ENCODE measurements at regions not wholly inside any gene's neighbourhood (a gene's known extent, or its start where the extent isn't known, plus 50 kb on each side); places are given as distances from the start of the nearest gene placed in this dataset.

DNA sequence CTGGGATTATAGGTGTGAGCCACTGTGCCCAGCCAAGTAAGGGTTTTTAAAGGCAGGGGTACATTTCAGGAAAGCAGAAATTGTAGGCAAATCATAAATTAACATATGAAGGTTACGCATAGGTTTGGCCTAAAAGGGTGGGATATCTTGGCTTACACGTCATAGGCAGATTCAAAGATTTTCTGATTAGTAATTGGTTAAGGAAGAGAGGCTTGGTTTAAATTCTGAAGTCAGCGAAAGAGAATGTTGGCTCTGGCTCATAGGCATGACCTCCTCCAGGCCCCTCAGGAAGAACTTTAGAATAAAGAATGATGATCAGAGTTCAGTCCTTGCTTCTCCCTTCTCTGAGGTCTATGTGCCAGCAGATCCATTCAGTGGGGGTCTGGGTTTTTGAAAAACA, 124.8 kb upstream of the RBBP6 start:
- TF ChIP-seq, protein P1, sequence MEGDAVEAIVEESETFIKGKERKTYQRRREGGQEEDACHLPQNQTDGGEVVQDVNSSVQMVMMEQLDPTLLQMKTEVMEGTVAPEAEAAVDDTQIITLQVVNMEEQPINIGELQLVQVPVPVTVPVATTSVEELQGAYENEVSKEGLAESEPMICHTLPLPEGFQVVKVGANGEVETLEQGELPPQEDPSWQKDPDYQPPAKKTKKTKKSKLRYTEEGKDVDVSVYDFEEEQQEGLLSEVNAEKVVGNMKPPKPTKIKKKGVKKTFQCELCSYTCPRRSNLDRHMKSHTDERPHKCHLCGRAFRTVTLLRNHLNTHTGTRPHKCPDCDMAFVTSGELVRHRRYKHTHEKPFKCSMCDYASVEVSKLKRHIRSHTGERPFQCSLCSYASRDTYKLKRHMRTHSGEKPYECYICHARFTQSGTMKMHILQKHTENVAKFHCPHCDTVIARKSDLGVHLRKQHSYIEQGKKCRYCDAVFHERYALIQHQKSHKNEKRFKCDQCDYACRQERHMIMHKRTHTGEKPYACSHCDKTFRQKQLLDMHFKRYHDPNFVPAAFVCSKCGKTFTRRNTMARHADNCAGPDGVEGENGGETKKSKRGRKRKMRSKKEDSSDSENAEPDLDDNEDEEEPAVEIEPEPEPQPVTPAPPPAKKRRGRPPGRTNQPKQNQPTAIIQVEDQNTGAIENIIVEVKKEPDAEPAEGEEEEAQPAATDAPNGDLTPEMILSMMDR (IDR thresholded peaks at IDR 0.05; ENCODE audit: insufficient read depth, missing control alignments), result no peak
- no peak for FAIRE-seq
- no peak for DNase-seq (ENCODE audit: insufficient read length, low spot score)

DNA sequence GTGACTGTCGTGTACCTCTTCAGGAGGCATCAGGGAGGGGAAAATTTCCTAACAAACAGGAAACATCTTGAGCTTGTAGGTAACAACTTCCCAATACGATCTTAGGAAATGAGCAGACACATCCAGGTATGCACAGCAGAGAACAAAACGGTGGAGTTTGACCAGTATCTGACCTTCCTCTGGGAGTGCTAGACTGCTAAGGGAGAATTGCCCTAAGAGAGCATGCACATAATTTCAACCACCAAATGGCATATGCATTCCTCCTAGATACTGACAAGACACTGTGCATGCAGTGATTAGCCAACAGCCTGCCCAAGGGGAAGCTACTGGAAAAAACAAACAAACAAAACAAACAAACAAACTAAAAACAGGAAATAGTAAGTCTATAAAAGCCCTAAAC, 120.6 kb upstream of the RBBP6 start:
- no peak for FAIRE-seq
- TF ChIP-seq, protein P1 (IDR thresholded peaks at IDR 0.05; ENCODE audit: insufficient read depth, missing control alignments), result no peak
- DNase-seq (ENCODE audit: insufficient read length, low spot score), result no peak

DNA sequence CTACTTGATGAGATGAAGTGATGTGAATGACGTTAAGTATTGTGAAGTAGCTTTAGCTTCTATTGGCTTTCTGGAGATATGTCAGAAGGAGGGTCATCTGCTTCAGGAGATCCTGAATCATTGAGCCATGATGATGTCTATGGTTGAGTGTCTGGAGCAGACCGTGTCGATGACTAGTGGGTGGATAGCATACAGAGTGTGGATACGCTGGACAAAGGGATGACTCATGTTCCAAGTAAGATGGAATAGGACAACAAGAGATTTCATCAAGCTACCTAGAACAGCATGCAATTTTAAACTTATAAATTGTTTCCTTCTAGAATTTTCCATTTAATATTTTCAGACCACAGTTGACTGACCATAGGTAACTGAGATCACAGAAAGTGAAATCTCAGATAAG, 116.1 kb upstream of the RBBP6 start:
- TF ChIP-seq, protein P1 (IDR thresholded peaks at IDR 0.05; ENCODE audit: insufficient read depth, missing control alignments), result no peak
- DNase-seq (ENCODE audit: insufficient read length, low spot score), result no peak
- FAIRE-seq, result no peak

DNA sequence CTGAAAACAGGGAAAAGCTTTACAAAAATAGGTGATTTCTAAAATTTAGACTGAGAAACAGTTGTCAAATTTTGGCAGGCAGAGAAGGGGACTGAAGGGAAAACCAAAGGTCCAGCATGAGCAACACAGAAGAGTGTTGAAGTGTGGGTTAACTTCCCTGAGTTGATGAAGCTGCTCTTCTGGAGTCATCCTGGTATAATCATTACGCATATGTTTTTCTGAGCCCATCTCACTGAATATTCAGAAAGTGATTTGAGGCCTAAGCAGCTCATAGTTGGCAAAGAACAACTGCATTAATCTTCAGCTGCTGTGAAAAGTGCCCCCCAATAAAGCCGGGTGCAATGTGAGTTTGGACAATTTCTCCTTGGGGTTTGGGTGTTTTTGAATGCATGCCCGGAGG, 115.0 kb upstream of the RBBP6 start:
- DNase-seq (ENCODE audit: insufficient read length, low spot score) (no peak), FAIRE-seq (no peak)
- TF ChIP-seq, protein P1 (IDR thresholded peaks at IDR 0.05; ENCODE audit: insufficient read depth, missing control alignments), result no peak

DNA sequence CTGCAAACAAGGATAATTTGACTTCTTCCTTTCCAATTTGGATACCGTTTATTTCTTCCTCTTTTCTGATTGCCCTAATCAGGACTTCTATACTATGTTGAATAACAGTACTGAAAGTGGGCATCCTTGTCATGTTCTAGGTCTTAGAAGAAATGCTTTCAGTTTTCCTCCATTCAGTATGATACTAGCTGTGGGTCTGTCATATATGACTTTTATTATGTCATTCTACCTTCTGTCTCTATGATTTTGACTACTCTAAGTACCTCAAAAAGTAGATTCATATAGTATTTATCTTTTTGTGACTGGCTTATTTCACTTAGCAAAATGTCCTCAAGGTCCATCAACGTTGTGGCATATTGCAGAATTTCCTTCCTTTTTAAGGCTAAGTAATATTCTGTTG, 111.5 kb upstream of the RBBP6 start:
- TF ChIP-seq, protein P1 (IDR thresholded peaks at IDR 0.05; ENCODE audit: insufficient read depth, missing control alignments), result no peak
- no peak for DNase-seq (ENCODE audit: insufficient read length, low spot score)
- no peak for FAIRE-seq

DNA sequence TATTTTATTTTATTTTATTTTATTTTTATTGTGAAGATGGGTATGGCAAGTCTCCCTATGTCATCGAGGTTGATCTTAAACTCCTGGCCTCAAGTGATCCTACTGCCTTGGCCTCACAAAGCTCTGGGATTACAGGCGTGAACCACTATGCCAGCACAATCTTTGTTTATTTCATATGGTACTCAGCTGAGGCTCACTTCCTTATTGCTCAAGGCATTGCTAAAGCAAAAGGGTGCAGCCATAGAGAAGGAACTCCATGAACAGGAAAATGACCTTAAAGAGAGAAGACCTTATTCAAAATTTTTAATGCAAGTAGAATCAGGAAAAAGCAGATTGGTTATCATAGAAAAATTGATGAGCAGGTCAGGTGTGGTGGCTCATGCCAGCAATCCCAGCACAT, 110.6 kb upstream of the RBBP6 start:
- TF ChIP-seq, protein P1 (IDR thresholded peaks at IDR 0.05; ENCODE audit: insufficient read depth, missing control alignments), result no peak
- DNase-seq (ENCODE audit: insufficient read length, low spot score), result no peak
- no peak for FAIRE-seq

DNA sequence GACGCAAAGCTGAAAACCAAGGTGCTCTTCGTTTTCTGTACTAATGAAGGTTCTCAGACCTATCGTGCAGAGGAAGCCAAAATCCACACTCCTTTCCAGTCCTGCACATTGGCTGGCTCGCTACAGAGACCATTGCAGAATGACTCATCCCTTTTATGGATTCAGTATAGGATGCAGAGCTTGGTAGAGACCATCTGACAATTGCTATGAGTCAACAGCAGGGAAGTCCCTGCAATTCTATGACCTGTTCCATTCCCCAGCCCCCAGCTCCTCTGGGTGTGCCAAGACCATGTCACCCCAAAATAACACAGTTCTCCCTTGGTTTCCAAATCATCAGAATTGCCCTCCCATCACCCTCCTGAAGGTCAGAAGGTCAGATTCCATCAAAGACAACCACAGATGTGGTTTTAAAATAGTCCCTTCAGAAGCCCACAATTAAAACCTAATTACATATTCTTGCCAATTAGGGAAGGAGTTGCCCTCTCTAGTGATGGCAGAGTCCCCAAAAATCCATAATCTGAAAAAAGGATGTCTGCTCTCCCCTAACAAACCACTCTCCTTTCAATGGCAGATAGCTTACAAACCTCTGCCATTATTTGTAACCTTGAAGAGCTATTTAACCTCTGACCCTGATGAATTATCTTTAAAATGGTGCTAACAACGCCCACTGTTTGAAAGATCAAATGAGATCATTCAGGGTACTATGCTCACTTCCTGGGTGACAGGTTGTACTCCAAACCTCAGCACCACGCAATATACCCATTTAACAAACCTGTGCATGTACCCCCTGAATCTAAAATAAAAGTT, 108.2 kb upstream of the RBBP6 start:
- FAIRE-seq, result no peak
- DNase-seq (ENCODE audit: insufficient read length, low spot score), result no peak
- TF ChIP-seq, protein P1 (IDR thresholded peaks at IDR 0.05; ENCODE audit: insufficient read depth, missing control alignments), result no peak

Measured in D721Med (cell line).